ENCODE measurements at regions not wholly inside any gene's neighbourhood (a gene's known extent, or its start where the extent isn't known, plus 50 kb on each side); places are given as distances from the start of the nearest gene placed in this dataset.

GRCh38 chr15:35304389-35304788 lies 219.3 kb upstream of the NANOGP8 start:
- 80% methylated on average over 1 of the region's 2 CpGs for WGBS
- H2BK12ac ChIP-seq (ENCODE audit: low read length in 2 of 2), result no peak overlapping the region
- no peaks in the 10 kb centered on the region for H3K27me3 ChIP-seq (ENCODE audit: control insufficient read depth in 1 of 2, insufficient read depth in 1 of 2, low read length in 2 of 2)
- no peak overlapping the region for H2BK15ac ChIP-seq (ENCODE audit: low read depth, poor library complexity, severe bottlenecking)
- H4K8ac ChIP-seq (ENCODE audit: low read length), result no peak overlapping the region
- H3K4me2 ChIP-seq (ENCODE audit: low read length, poor library complexity, severe bottlenecking), result no peak overlapping the region
- no peaks in the 10 kb centered on the region for H3K4me1 ChIP-seq (ENCODE audit: control insufficient read depth, insufficient read depth, low read depth, low read length)
- H2BK5ac ChIP-seq (ENCODE audit: low read depth, low read length, poor library complexity, severe bottlenecking), result no peak overlapping the region
- H3K27ac ChIP-seq (ENCODE audit: low read length, poor library complexity, severe bottlenecking), result peak overlapping the region; percentile 71
- DNase-seq, result no peak
- H2AK5ac ChIP-seq (ENCODE audit: low read length, severe bottlenecking), result no peak overlapping the region
- H3K4ac ChIP-seq (ENCODE audit: low read depth in 1 of 2, low read length in 2 of 2), result no peak overlapping the region
- H3K9ac ChIP-seq (ENCODE audit: low read length), result no peak overlapping the region
- no peak overlapping the region for H2BK120ac ChIP-seq (ENCODE audit: low read depth, low read length)
- no peak overlapping the region for H4K91ac ChIP-seq (ENCODE audit: low read length)
- no peak overlapping the region for H3K4me3 ChIP-seq (ENCODE audit: insufficient read depth in 1 of 2, low read depth in 1 of 2, low read length in 2 of 2)
- no peak overlapping the region for H3K18ac ChIP-seq (ENCODE audit: low read depth in 1 of 2, low read length in 2 of 2)
- H3K14ac ChIP-seq (ENCODE audit: low read length in 2 of 2), result no peak overlapping the region
- no peaks in the 10 kb centered on the region for H3K36me3 ChIP-seq (ENCODE audit: control insufficient read depth in 1 of 2, insufficient read depth in 2 of 2, low read depth in 1 of 2, low read length in 2 of 2)
- no peak overlapping the region for H3K23ac ChIP-seq (ENCODE audit: low read length in 2 of 2)
- H3K79me1 ChIP-seq (replicated peaks; ENCODE audit: low read length, poor library complexity, severe bottlenecking), result no peaks in the 10 kb centered on the region
- H3K9me3 ChIP-seq (ENCODE audit: control insufficient read depth, low read length), result no peaks in the 10 kb centered on the region
- no peak overlapping the region for H2AFZ ChIP-seq (ENCODE audit: low read depth, low read length)

GRCh38 chr15:35302334-35302733 lies 217.2 kb upstream of the NANOGP8 start:
- Histone ChIP-seq H2AK5ac (ENCODE audit: low read length, severe bottlenecking) (no peak overlapping the region), H3K14ac (ENCODE audit: low read length in 2 of 2) (no peak overlapping the region), H3K27me3 (ENCODE audit: control insufficient read depth in 1 of 2, insufficient read depth in 1 of 2, low read length in 2 of 2) (no peaks in the 10 kb centered on the region), H2BK15ac (ENCODE audit: low read depth, poor library complexity, severe bottlenecking) (no peak overlapping the region), H3K4ac (ENCODE audit: low read depth in 1 of 2, low read length in 2 of 2) (no peak overlapping the region), H3K4me3 (ENCODE audit: insufficient read depth in 1 of 2, low read depth in 1 of 2, low read length in 2 of 2) (no peak overlapping the region), H2BK5ac (ENCODE audit: low read depth, low read length, poor library complexity, severe bottlenecking) (no peak overlapping the region), H3K23ac (ENCODE audit: low read length in 2 of 2) (no peak overlapping the region), H3K36me3 (ENCODE audit: control insufficient read depth in 1 of 2, insufficient read depth in 2 of 2, low read depth in 1 of 2, low read length in 2 of 2) (no peaks in the 10 kb centered on the region), H2AFZ (ENCODE audit: low read depth, low read length) (no peak overlapping the region), H2BK120ac (ENCODE audit: low read depth, low read length) (no peak overlapping the region), H3K27ac (ENCODE audit: low read length, poor library complexity, severe bottlenecking) (no peak overlapping the region), H3K4me1 (ENCODE audit: control insufficient read depth, insufficient read depth, low read depth, low read length) (no peaks in the 10 kb centered on the region), H4K91ac (ENCODE audit: low read length) (no peak overlapping the region), H3K18ac (ENCODE audit: low read depth in 1 of 2, low read length in 2 of 2) (no peak overlapping the region), H3K9ac (ENCODE audit: low read length) (no peak overlapping the region), H3K79me1 (replicated peaks; ENCODE audit: low read length, poor library complexity, severe bottlenecking) (no peaks in the 10 kb centered on the region), H2BK12ac (ENCODE audit: low read length in 2 of 2) (no peak overlapping the region), H4K8ac (ENCODE audit: low read length) (no peak overlapping the region), H3K4me2 (ENCODE audit: low read length, poor library complexity, severe bottlenecking) (no peak overlapping the region), H3K9me3 (ENCODE audit: control insufficient read depth, low read length) (no peaks in the 10 kb centered on the region)
- no peak for DNase-seq
- no CpG with 5 or more reads among the region's 1 CpG for WGBS

- DNase-seq, result no peak
- Histone ChIP-seq H3K9me3 (ENCODE audit: control insufficient read depth, low read length) (no peaks in the 10 kb centered on the region), H2AFZ (ENCODE audit: low read depth, low read length) (no peak overlapping the region), H3K27ac (ENCODE audit: low read length, poor library complexity, severe bottlenecking) (no peak overlapping the region), H2BK120ac (ENCODE audit: low read depth, low read length) (no peak overlapping the region), H3K4me3 (ENCODE audit: insufficient read depth in 1 of 2, low read depth in 1 of 2, low read length in 2 of 2) (no peak overlapping the region), H2AK5ac (ENCODE audit: low read length, severe bottlenecking) (no peak overlapping the region), H3K36me3 (ENCODE audit: control insufficient read depth in 1 of 2, insufficient read depth in 2 of 2, low read depth in 1 of 2, low read length in 2 of 2) (no peaks in the 10 kb centered on the region), H3K4ac (ENCODE audit: low read depth in 1 of 2, low read length in 2 of 2) (no peak overlapping the region), H2BK15ac (ENCODE audit: low read depth, poor library complexity, severe bottlenecking) (no peak overlapping the region), H3K27me3 (ENCODE audit: control insufficient read depth in 1 of 2, insufficient read depth in 1 of 2, low read length in 2 of 2) (no peaks in the 10 kb centered on the region), H3K23ac (ENCODE audit: low read length in 2 of 2) (no peak overlapping the region), H4K91ac (ENCODE audit: low read length) (no peak overlapping the region), H3K18ac (ENCODE audit: low read depth in 1 of 2, low read length in 2 of 2) (no peak overlapping the region), H3K79me1 (replicated peaks; ENCODE audit: low read length, poor library complexity, severe bottlenecking) (no peaks in the 10 kb centered on the region), H2BK5ac (ENCODE audit: low read depth, low read length, poor library complexity, severe bottlenecking) (no peak overlapping the region), H3K4me2 (ENCODE audit: low read length, poor library complexity, severe bottlenecking) (no peak overlapping the region), H3K14ac (ENCODE audit: low read length in 2 of 2) (no peak overlapping the region), H3K9ac (ENCODE audit: low read length) (no peak overlapping the region), H3K4me1 (ENCODE audit: control insufficient read depth, insufficient read depth, low read depth, low read length) (no peaks in the 10 kb centered on the region), H4K8ac (ENCODE audit: low read length) (no peak overlapping the region), H2BK12ac (ENCODE audit: low read length in 2 of 2) (no peak overlapping the region)
- WGBS, result no CpG with 5 or more reads among the region's 2 CpGs
Observed at GRCh38 chr15:35301088-35301487, 216.0 kb upstream of the NANOGP8 start.

GRCh38 chr15:35299059-35299735 lies 214.1 kb upstream of the NANOGP8 start:
- Histone ChIP-seq H3K9ac (ENCODE audit: low read length) (no peak overlapping the region), H3K14ac (ENCODE audit: low read length in 2 of 2) (no peak overlapping the region), H2BK5ac (ENCODE audit: low read depth, low read length, poor library complexity, severe bottlenecking) (no peak overlapping the region), H2BK15ac (ENCODE audit: low read depth, poor library complexity, severe bottlenecking) (peak overlapping the region; percentile 13), H3K9me3 (ENCODE audit: control insufficient read depth, low read length) (no peaks in the 10 kb centered on the region), H2BK12ac (ENCODE audit: low read length in 2 of 2) (peak overlapping the region; percentile 6 to 15), H3K18ac (ENCODE audit: low read depth in 1 of 2, low read length in 2 of 2) (no peak overlapping the region), H4K91ac (ENCODE audit: low read length) (peak overlapping the region; percentile 67), H3K27me3 (ENCODE audit: control insufficient read depth in 1 of 2, insufficient read depth in 1 of 2, low read length in 2 of 2) (no peaks in the 10 kb centered on the region), H2AK5ac (ENCODE audit: low read length, severe bottlenecking) (no peak overlapping the region), H3K36me3 (ENCODE audit: control insufficient read depth in 1 of 2, insufficient read depth in 2 of 2, low read depth in 1 of 2, low read length in 2 of 2) (no peaks in the 10 kb centered on the region), H2AFZ (ENCODE audit: low read depth, low read length) (no peak overlapping the region), H3K23ac (ENCODE audit: low read length in 2 of 2) (no peak overlapping the region), H3K4me2 (ENCODE audit: low read length, poor library complexity, severe bottlenecking) (no peak overlapping the region), H3K79me1 (replicated peaks; ENCODE audit: low read length, poor library complexity, severe bottlenecking) (no peaks in the 10 kb centered on the region), H3K4me3 (ENCODE audit: insufficient read depth in 1 of 2, low read depth in 1 of 2, low read length in 2 of 2) (no peak overlapping the region), H4K8ac (ENCODE audit: low read length) (no peak overlapping the region), H3K4me1 (ENCODE audit: control insufficient read depth, insufficient read depth, low read depth, low read length) (no peaks in the 10 kb centered on the region), H3K4ac (ENCODE audit: low read depth in 1 of 2, low read length in 2 of 2) (peak overlapping the region; percentile 19 to 60), H2BK120ac (ENCODE audit: low read depth, low read length) (no peak overlapping the region), H3K27ac (ENCODE audit: low read length, poor library complexity, severe bottlenecking) (no peak overlapping the region)
- DNase-seq, result no peak
- WGBS, result 99% methylated on average over 33 of the region's 33 CpGs
